HepG2 (cell line): ENCODE measurements at regions not wholly inside any gene's neighbourhood (a gene's known extent, or its start where the extent isn't known, plus 50 kb on each side); places are given as distances from the start of the nearest gene placed in this dataset.

Experiments used
- ATM ChIP-seq: fragments of 450-650 bp; IDR thresholded peaks from 2 replicates; pipeline ENCODE4 v1.7.1; 2017; ENCODE audit warnings: mild to moderate bottlenecking, borderline replicate concordance
- NCOA2 ChIP-seq: sonication (generic); formaldehyde crosslinking; IDR thresholded peaks from 2 replicates; pipeline ENCODE4 v1.8.0; 2022; ENCODE audit warnings: inconsistent platforms
- SP2 ChIP-seq: sonication (generic); formaldehyde crosslinking; IDR thresholded peaks from 2 replicates; pipeline ENCODE4 v1.5.1; 2020; ENCODE audit warnings: mild to moderate bottlenecking, missing genetic modification reagents
- TF ChIP-seq, protein P1 (sequence below): fragments of 450-650 bp; IDR thresholded peaks from 2 replicates; pipeline ENCODE4 v1.6.1; 2016

DNA sequence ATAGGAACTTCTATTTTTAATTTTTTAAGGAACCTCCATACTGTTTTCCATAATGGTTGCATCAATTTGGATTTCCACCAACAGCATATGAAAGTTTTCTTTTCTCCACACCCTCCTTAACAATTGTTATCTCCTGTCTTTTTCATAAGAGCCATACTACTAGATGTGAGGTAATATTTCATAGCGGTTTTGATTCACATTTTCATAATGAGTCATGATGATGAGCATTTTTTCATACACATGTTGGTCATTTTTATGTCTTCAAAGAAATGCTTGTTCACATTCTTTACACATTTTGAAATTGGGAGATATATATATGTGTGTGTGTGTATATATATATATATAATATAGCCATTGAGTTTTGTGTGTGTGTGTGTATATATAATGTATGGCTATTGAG lies 420.3 kb upstream of the PCDH9 start:
- TF ChIP-seq, protein P1, sequence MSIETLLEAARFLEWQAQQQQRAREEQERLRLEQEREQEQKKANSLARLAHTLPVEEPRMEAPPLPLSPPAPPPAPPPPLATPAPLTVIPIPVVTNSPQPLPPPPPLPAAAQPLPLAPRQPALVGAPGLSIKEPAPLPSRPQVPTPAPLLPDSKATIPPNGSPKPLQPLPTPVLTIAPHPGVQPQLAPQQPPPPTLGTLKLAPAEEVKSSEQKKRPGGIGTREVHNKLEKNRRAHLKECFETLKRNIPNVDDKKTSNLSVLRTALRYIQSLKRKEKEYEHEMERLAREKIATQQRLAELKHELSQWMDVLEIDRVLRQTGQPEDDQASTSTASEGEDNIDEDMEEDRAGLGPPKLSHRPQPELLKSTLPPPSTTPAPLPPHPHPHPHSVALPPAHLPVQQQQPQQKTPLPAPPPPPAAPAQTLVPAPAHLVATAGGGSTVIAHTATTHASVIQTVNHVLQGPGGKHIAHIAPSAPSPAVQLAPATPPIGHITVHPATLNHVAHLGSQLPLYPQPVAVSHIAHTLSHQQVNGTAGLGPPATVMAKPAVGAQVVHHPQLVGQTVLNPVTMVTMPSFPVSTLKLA, result no peak
- TF ChIP-seq ATM (no peak), SP2 (CRISPR knock-in tag) (no peak), NCOA2 (CRISPR knock-in tag) (no peak)
